ENCODE measurements at regions not wholly inside any gene's neighbourhood (a gene's known extent, or its start where the extent isn't known, plus 50 kb on each side); places are given as distances from the start of the nearest gene placed in this dataset.

- no peak overlapping the region for H3K9ac ChIP-seq
- ChIA-PET POLR2A (no interaction called here), CTCF (interaction anchor here (0.7 to 1.6 kb wide), 7 partner anchors 22 to 216 kb away, joined by 3 to 5 read pairs (median 3); no protein-coding TSS in a partner anchor)
These were observed 89.1 kb upstream of the SLC25A33 start for GRCh38 chr1:9449976-9450696.

More at GRCh38 chr1:9449976-9450696, 89.1 kb upstream of the SLC25A33 start:
- Histone ChIP-seq H2AFZ (ENCODE audit: low read depth) (no peak overlapping the region), H3K9me3 (no peaks in the 10 kb centered on the region), H3K27ac (ENCODE audit: low read depth in 2 of 2, low read length in 1 of 2) (peak overlapping the region; percentile 48 to 59; a peak in 2 of 4 replicates), H3K4me2 (no peak overlapping the region), H3K4me1 (ENCODE audit: control insufficient read depth in 1 of 2, insufficient read depth in 2 of 2, low read depth in 1 of 2, low read length in 1 of 2) (peaks cover 10 to 20% of the 10 kb centered on the region in 2 experiments), H3K9me2 (no peaks in the 10 kb centered on the region), H3K4me3 (ENCODE audit: low read depth in 2 of 2, low read length in 1 of 2) (no peak overlapping the region), H3K79me2 (ENCODE audit: insufficient read depth) (no peaks in the 10 kb centered on the region), H3F3A (replicated peaks; ENCODE audit: insufficient read depth) (peaks cover 8% of the 10 kb centered on the region), H4K20me1 (ENCODE audit: insufficient read depth) (no peaks in the 10 kb centered on the region), H3K36me3 (replicated peaks in 1 of 2; ENCODE audit: control insufficient read depth in 1 of 2, insufficient read depth in 2 of 2, low read length in 1 of 2) (no peaks in the 10 kb centered on the region), H3K27me3 (ENCODE audit: insufficient read depth) (no peaks in the 10 kb centered on the region)
- DNase-seq = no peak
- TF ChIP-seq USF1 (IDR thresholded peaks at IDR 0.05; ENCODE audit: borderline replicate concordance, low read depth) (no peak), ZBTB33 (IDR thresholded peaks at IDR 0.05; ENCODE audit: borderline replicate concordance, low read depth) (no peak), REST (IDR thresholded peaks at IDR 0.05; ENCODE audit: low read depth, low read length) (no peak), RCOR1 (IDR thresholded peaks at IDR 0.05; ENCODE audit: low read length) (no peak), GATA2 (CRISPR knock-in tag; IDR thresholded peaks at IDR 0.05) (no peak), RFX5 (IDR thresholded peaks at IDR 0.05; ENCODE audit: low read length) (no peak), NFIC (IDR thresholded peaks at IDR 0.05; ENCODE audit: borderline replicate concordance) (no peak)
- 95% methylated on average over 9 of the region's 12 CpGs for WGBS (ENCODE audit: low lambda C conversion rate)
